Left lobe of liver (tissue), 2 donors: ENCODE measurements at regions not wholly inside any gene's neighbourhood (a gene's known extent, or its start where the extent isn't known, plus 50 kb on each side); places are given as distances from the start of the nearest gene placed in this dataset.

Experiments
- ATAC-seq: fragments of 200-7000 bp; cut with Tn5 transposase; one replicate; pipeline ENCODE4 v1.9.1; 2020; ENCODE audit warnings: mild to moderate bottlenecking, moderate library complexity
- DNase-seq: peaks from one replicate; pipeline ENCODE4 v3.0.0-alpha.2; 2020; ENCODE audit warnings: low spot score
- donor health status: DM: no; HTN: no; CAD: no; lungs with moderate emphysema.
- donor health status: DM: no; HTN: yes; CAD: no.

DNA sequence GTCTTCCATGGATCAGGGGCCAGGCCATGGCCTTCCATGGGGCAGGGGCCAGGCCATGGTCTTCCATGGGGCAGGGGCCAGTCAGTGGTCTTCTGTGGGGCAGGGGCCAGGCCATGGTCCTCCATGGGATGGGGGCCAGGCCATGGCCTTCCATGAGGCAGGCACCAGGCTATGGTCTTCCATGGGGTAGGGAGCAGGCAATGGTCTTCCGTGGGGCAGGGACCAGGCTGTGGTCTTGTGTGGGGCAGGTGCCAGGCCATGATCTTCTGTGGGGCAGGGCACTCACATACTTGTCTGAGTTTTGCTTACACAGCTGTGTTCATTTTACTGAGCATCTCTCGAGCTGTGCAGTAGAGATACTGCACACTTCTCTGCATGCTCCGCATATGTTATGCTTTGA lies 57.3 kb upstream of the THBS2 start:
- no peak for ATAC-seq
- DNase-seq = no peak
